ENCODE measurements at regions not wholly inside any gene's neighbourhood (a gene's known extent, or its start where the extent isn't known, plus 50 kb on each side); places are given as distances from the start of the nearest gene placed in this dataset.

GRCh38 chr5:78720997-78721396, 72.4 kb upstream of the LHFPL2 start:
- no peak overlapping the region for H3K4me3 ChIP-seq
- H4K20me1 ChIP-seq (replicated peaks; ENCODE audit: insufficient read depth), result no peaks in the 10 kb centered on the region
- no peak overlapping the region for H3K4me2 ChIP-seq
- no peaks in the 10 kb centered on the region for H3K9me3 Mint-ChIP-seq
- no peak overlapping the region for H3K27ac Mint-ChIP-seq
- no peaks in the 10 kb centered on the region for H3K79me2 ChIP-seq (replicated peaks; ENCODE audit: insufficient read depth)
- no peaks in the 10 kb centered on the region for H3K36me3 Mint-ChIP-seq (ENCODE audit: low read depth)
- no peaks in the 10 kb centered on the region for H3K27me3 ChIP-seq (ENCODE audit: insufficient read depth)
- H3F3A ChIP-seq (replicated peaks; ENCODE audit: low read depth), result 0 out of 2 replicates have a peak, but pooled peaks cover 3% of the 10 kb centered on the region
- H3K27ac ChIP-seq (ENCODE audit: low read depth), result no peak overlapping the region
- no peaks in the 10 kb centered on the region; the same call in 1 of the 2 replicates for H3K4me1 ChIP-seq (ENCODE audit: insufficient read depth)
- DNase-seq (ENCODE audit: low spot score) (no peak), ATAC-seq (no peak)
- no peaks in the 10 kb centered on the region for H3K36me3 ChIP-seq (ENCODE audit: insufficient read depth)
- peak overlapping the region; percentile 79 for H2AFZ ChIP-seq
- H3K27me3 Mint-ChIP-seq (ENCODE audit: insufficient read depth, low read depth, poor library complexity), result peaks cover 12% of the 10 kb centered on the region
- no peaks in the 10 kb centered on the region for H3K9me2 ChIP-seq (ENCODE audit: insufficient read depth)
- peaks cover 27% of the 10 kb centered on the region for H3K4me1 Mint-ChIP-seq
- H3K4me3 Mint-ChIP-seq, result no peak overlapping the region
- no peak for TF ChIP-seq REST (IDR thresholded peaks at IDR 0.05; ENCODE audit: unreplicated experiment)

GRCh38 chr5:78720227-78720985, 71.8 kb upstream of the LHFPL2 start:
- H3K4me2 ChIP-seq, result no peak overlapping the region
- DNase-seq (ENCODE audit: low spot score), result no peak
- peaks cover 8% of the 10 kb centered on the region for H3K27me3 Mint-ChIP-seq (ENCODE audit: insufficient read depth, low read depth, poor library complexity)
- TF ChIP-seq JUNB (IDR thresholded peaks at IDR 0.05; ENCODE audit: unreplicated experiment) (no peak), EZH2 (IDR thresholded peaks at IDR 0.05; ENCODE audit: low read depth, unreplicated experiment) (no peak), POLR2AphosphoS5 (IDR thresholded peaks at IDR 0.05; ENCODE audit: low read depth) (no peak), REST (IDR thresholded peaks at IDR 0.05; ENCODE audit: unreplicated experiment) (no peak), STAT1 (IDR thresholded peaks at IDR 0.05; ENCODE audit: unreplicated experiment) (no peak), ETS1 (IDR thresholded peaks at IDR 0.05) (no peak), ZNF331 (CRISPR knock-in tag; IDR thresholded peaks at IDR 0.05; ENCODE audit: low read depth) (no peak), ZNF114 (CRISPR knock-in tag; IDR thresholded peaks at IDR 0.05) (no peak), CTCF (conservative IDR thresholded peaks at IDR 0.05; ENCODE audit: low read depth in 2 of 2) (no peak), EZH2phosphoT487 (IDR thresholded peaks at IDR 0.05; ENCODE audit: unreplicated experiment) (no peak), NANOG (IDR thresholded peaks at IDR 0.05; ENCODE audit: borderline replicate concordance) (no peak), CREB1 (CRISPR knock-in tag; IDR thresholded peaks at IDR 0.05; ENCODE audit: low read depth) (no peak)

More at GRCh38 chr5:78720227-78720985, 71.8 kb upstream of the LHFPL2 start:
- H3K79me2 ChIP-seq (replicated peaks; ENCODE audit: insufficient read depth), result no peaks in the 10 kb centered on the region
- H2AFZ ChIP-seq, result peak overlapping the region; percentile 79
- H3K27me3 ChIP-seq (ENCODE audit: insufficient read depth), result no peaks in the 10 kb centered on the region
- no peaks in the 10 kb centered on the region for H3K36me3 ChIP-seq (ENCODE audit: insufficient read depth)
- H3F3A ChIP-seq (replicated peaks; ENCODE audit: low read depth), result 0 out of 2 replicates have a peak, but pooled peaks cover 3% of the 10 kb centered on the region
- no peaks in the 10 kb centered on the region; the same call in 1 of the 2 replicates for H3K4me1 ChIP-seq (ENCODE audit: insufficient read depth)
- no peak overlapping the region for H3K4me3 ChIP-seq
- no peak for ATAC-seq
- peaks cover 27% of the 10 kb centered on the region for H3K4me1 Mint-ChIP-seq
- no peaks in the 10 kb centered on the region for H3K9me3 Mint-ChIP-seq
- H3K9me2 ChIP-seq (ENCODE audit: insufficient read depth), result no peaks in the 10 kb centered on the region
- H3K4me3 Mint-ChIP-seq, result no peak overlapping the region
- no peaks in the 10 kb centered on the region for H3K36me3 Mint-ChIP-seq (ENCODE audit: low read depth)
- H3K27ac Mint-ChIP-seq, result no peak overlapping the region
- H4K20me1 ChIP-seq (replicated peaks; ENCODE audit: insufficient read depth), result no peaks in the 10 kb centered on the region
- H3K27ac ChIP-seq (ENCODE audit: low read depth), result no peak overlapping the region

Data from GM23338 (cell line).